ENCODE measurements at regions not wholly inside any gene's neighbourhood (a gene's known extent, or its start where the extent isn't known, plus 50 kb on each side); places are given as distances from the start of the nearest gene placed in this dataset.

DNA sequence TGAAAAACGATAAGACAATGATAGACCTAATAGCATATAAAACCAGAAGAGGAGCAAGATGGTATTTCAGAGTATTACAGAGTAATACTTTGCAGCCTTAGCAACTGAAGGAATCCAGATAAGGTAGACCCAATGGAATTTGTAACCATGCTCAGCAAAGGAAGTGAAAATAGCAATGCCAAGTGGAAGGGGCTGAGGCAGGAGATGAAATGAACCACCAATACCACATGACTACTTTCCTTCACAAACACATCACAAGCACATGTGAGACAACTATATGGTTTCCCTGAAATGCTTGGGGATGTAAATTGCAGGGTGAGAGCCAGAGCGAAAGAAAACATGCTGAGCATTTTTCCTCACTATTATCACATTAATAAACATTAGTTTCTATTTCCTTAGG, 79.8 kb upstream of the MELK start:
- TF ChIP-seq POLR2A (IDR thresholded peaks at IDR 0.05), result no peak
- TF ChIP-seq, protein P1, sequence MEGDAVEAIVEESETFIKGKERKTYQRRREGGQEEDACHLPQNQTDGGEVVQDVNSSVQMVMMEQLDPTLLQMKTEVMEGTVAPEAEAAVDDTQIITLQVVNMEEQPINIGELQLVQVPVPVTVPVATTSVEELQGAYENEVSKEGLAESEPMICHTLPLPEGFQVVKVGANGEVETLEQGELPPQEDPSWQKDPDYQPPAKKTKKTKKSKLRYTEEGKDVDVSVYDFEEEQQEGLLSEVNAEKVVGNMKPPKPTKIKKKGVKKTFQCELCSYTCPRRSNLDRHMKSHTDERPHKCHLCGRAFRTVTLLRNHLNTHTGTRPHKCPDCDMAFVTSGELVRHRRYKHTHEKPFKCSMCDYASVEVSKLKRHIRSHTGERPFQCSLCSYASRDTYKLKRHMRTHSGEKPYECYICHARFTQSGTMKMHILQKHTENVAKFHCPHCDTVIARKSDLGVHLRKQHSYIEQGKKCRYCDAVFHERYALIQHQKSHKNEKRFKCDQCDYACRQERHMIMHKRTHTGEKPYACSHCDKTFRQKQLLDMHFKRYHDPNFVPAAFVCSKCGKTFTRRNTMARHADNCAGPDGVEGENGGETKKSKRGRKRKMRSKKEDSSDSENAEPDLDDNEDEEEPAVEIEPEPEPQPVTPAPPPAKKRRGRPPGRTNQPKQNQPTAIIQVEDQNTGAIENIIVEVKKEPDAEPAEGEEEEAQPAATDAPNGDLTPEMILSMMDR (IDR thresholded peaks at IDR 0.05 in 8 of 11, conservative IDR thresholded peaks at IDR 0.05 in 3 of 11), result no peak

Data from spleen (tissue), 7 donors.